ENCODE measurements at regions not wholly inside any gene's neighbourhood (a gene's known extent, or its start where the extent isn't known, plus 50 kb on each side); places are given as distances from the start of the nearest gene placed in this dataset.

DNA sequence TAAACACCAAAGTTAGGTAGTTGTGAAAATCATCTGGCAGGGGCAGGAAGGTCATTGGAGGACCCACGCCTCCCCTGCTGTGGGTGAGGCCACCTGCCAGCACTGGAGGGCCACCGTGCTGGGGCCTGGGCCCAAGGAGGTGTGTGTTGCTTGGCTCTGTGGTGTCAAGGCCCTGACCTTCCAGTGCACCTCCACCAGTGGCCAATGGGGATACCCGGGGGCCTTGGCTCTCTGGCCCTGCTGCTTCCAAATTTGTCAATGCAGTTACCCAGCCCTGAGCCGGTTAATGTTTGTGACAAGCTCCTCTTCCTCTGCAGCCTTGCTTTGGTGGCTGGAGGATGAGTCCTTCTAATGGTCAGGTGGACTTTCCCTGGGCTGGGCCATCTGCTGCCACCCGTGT lies 150.2 kb downstream of the KLF13 start:
- DNase-seq (ENCODE audit: low spot score): no peak
- TF ChIP-seq, protein P1, sequence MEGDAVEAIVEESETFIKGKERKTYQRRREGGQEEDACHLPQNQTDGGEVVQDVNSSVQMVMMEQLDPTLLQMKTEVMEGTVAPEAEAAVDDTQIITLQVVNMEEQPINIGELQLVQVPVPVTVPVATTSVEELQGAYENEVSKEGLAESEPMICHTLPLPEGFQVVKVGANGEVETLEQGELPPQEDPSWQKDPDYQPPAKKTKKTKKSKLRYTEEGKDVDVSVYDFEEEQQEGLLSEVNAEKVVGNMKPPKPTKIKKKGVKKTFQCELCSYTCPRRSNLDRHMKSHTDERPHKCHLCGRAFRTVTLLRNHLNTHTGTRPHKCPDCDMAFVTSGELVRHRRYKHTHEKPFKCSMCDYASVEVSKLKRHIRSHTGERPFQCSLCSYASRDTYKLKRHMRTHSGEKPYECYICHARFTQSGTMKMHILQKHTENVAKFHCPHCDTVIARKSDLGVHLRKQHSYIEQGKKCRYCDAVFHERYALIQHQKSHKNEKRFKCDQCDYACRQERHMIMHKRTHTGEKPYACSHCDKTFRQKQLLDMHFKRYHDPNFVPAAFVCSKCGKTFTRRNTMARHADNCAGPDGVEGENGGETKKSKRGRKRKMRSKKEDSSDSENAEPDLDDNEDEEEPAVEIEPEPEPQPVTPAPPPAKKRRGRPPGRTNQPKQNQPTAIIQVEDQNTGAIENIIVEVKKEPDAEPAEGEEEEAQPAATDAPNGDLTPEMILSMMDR (IDR thresholded peaks at IDR 0.05; ENCODE audit: extremely low read depth, missing control alignments): no peak

DNA sequence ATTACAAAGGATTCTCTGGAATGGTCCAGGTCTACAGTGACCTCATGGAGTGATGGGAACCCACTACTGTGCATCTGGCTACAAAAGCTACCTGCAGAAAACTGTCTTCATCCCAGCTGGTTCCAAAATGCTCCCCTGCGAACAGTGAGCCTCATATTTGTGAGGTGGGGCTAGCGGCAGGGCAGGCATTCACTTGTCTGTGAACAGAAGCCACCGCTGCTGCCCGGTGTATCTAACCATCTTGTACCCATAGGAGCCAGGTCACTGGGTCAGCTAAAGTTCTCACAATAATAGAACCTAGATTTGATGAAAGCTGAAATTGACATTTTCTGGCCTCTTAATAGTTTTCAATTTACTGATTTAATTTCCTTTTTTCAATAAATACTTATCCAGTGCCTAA lies 150.7 kb downstream of the KLF13 start:
- TF ChIP-seq, protein P1 (IDR thresholded peaks at IDR 0.05; ENCODE audit: extremely low read depth, missing control alignments): no peak

DNA sequence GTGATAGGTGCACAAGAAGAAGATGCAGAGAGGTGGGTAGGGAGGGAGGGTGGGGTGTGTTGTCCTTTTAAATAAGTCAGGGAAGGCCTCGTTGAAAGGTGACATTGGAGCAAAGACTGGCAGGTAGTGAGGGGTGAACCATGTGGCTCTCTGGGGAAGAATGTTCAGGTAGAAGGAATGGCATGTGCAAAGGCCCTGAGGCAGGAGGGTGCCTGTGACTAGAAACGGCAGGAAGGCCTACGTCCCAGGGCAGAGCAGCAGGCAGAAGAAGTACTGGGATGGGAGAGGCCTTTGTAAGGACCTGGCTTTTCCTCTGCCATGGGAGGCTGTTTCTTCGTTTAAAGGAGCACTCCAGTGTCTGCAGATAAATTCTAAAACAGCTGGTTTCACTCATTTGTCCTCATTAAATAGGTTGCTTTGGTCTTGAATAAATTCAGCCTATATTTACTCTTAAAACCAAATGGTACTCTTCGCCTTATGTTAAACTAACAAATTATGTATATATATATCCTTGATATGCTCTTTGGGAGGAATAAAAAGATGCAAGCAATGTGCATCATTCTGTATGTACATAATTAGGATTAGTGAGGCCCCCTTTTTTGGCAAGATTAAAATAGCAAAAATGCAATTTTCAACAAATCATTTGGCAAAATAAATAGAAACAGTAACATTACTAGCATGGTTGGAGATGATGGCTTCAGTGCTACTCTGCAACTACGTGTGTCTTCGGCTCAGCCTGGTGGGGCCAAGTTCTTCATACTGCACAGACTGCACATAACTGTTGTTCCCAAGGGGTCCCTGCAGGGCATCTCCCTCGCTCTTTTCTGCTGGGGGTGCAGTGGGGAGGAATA lies 151.4 kb downstream of the KLF13 start:
- TF ChIP-seq, protein P1 (IDR thresholded peaks at IDR 0.05; ENCODE audit: extremely low read depth, missing control alignments): no peak
- no peak for DNase-seq (ENCODE audit: low spot score)

More for the DNA sequence above, 150.7 kb downstream of the KLF13 start:
- no peak for DNase-seq (ENCODE audit: low spot score)

DNA sequence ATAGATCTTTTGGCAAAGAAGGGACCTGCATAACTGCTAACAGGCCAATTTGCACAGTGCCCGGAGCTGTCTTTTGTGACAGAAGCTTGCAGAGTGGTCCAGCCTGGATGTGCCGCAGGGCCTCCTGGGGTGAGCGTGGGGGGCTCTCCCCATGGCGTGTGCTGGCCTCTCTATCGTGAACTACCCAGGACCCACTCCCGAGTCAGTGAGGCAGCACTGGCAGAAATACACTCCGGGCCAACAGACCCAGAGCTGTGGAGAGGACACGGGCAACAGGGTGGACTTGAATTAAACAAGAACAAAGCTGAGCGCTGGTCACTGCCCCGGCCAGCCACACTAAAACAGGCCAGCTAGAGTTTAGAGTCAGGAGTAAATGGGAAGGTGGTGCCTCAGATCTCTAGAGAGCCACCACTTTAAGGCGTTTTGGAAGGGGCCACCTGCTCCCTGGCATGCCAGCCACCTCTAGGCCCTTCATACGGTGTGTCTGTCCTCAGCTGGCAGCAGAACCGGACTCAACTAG lies 152.1 kb downstream of the KLF13 start:
- no peak for DNase-seq (ENCODE audit: low spot score)
- TF ChIP-seq, protein P1 (IDR thresholded peaks at IDR 0.05; ENCODE audit: extremely low read depth, missing control alignments): no peak

DNA sequence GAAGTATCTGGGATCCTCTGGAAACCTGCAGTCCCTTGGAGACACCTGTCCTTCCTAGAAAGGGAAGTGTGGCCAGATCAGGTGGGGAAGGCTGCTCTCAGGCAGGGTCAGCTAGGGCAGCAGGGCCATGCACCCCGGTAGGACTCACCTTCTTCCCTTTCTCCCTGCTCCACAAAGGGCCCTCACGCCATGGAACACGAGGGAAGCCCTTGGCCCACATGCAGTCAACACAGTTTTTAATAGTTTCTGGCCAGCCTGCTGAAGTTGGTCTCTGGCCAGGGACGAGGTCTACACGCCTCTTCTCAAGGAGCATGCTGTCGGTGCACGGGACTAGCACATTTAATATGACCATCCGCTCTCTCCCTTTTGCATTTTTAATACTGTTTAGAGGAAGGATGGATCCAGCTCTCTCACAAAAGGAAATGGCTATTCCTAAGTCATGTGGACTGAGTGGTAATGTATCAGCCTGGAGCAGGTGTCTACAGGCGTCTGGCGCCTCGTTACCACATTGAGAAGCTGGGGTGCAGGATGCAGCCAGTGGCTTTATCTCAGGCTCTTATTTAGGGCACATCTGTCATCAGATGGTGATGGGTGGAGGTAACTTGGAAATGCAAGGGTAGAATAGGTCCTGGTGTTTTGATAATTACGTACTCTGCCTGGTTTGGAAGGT lies 153.9 kb downstream of the KLF13 start:
- DNase-seq (ENCODE audit: low spot score): no peak

DNA sequence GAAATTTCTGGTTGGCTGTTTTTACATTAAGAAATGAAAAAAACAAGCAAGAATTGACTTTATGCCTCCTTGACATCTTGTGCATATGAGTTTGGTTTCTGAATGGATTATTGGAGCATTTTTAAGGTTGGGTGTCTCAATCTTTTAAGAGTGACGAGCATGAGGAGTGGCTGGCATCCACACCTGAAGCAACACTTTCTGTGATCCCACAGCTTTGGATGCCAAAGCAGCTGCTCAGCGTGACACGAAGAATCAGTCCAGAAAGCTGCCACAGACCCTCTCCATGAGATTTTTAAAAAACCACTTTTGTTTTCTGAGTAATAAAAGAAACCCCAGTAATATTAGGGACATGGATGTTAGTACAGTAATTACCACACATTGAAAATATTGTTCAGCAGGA lies 154.5 kb downstream of the KLF13 start:
- TF ChIP-seq, protein P1 (IDR thresholded peaks at IDR 0.05; ENCODE audit: extremely low read depth, missing control alignments): no peak
- no peak for DNase-seq (ENCODE audit: low spot score)

More for the DNA sequence above, 153.9 kb downstream of the KLF13 start:
- TF ChIP-seq, protein P1 (IDR thresholded peaks at IDR 0.05; ENCODE audit: extremely low read depth, missing control alignments): no peak

Measured in GM20000 (cell line).